ENCODE measurements at regions not wholly inside any gene's neighbourhood (a gene's known extent, or its start where the extent isn't known, plus 50 kb on each side); places are given as distances from the start of the nearest gene placed in this dataset.

DNA sequence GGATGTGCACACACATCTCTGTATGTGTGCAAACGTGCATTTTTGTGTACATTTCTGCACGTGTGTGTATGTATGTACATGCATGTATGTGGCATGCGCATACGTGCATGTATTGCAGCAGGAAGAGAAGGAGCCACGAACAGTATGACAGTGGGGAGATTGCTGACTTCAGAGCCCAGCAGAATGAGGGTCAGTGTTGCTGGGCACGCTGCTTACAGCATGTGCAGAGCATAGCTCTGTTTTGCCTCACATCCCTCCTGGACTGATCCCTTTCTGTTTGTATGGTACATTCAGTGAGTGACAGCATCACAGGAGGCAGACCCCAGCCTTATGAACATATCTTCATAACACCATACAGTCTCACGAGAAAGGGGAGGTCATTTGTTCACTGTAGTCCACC lies 934.0 kb upstream of the EEF2KMT start:
- TF ChIP-seq, protein P1, sequence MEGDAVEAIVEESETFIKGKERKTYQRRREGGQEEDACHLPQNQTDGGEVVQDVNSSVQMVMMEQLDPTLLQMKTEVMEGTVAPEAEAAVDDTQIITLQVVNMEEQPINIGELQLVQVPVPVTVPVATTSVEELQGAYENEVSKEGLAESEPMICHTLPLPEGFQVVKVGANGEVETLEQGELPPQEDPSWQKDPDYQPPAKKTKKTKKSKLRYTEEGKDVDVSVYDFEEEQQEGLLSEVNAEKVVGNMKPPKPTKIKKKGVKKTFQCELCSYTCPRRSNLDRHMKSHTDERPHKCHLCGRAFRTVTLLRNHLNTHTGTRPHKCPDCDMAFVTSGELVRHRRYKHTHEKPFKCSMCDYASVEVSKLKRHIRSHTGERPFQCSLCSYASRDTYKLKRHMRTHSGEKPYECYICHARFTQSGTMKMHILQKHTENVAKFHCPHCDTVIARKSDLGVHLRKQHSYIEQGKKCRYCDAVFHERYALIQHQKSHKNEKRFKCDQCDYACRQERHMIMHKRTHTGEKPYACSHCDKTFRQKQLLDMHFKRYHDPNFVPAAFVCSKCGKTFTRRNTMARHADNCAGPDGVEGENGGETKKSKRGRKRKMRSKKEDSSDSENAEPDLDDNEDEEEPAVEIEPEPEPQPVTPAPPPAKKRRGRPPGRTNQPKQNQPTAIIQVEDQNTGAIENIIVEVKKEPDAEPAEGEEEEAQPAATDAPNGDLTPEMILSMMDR (conservative IDR thresholded peaks at IDR 0.05; ENCODE audit: low read length) = no peak
- no peak for TF ChIP-seq EZH2phosphoT487 (IDR thresholded peaks at IDR 0.05; ENCODE audit: borderline replicate concordance, low read depth, low read length)
